ENCODE measurements at regions not wholly inside any gene's neighbourhood (a gene's known extent, or its start where the extent isn't known, plus 50 kb on each side); places are given as distances from the start of the nearest gene placed in this dataset.

DNA sequence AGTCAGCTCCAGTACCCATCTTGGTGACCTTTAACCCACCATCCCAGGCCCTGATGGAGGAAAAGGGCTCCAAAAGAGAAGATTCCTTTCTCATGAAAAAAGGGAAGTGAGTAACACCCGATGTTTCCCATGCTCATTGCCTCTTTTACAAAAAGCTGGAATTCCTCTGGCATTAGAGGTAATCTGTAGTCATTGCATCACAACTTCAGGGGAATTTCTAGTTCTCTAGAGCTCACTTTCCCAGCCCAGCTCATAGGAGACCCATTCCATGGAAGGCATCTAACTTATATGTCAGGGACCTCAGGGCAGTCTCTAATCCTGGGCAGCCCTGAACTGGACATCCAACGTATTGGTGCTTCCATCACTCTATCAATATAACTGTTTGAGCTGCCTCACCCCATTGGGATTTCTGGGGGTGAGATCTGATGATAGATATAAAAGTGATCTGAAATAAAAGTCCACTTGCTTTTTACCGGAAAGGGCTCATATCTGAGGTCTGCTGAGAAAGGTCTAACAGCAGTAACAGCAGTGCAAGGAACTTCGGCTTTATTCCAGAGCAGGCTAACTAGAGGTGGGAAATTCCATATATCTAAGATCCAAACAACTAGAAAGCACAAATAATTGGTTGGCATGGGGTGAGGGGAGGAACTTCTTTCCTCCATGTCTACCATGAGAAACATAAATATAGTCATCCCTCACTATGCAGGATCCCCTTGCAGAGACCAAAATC lies 106.1 kb downstream of the ETAA1 start:
- Histone ChIP-seq H3K4me3 (ENCODE audit: low read depth, low read length) (no peak overlapping the region), H3K27me3 (ENCODE audit: control insufficient read depth, insufficient read depth, low read length) (no peaks in the 10 kb centered on the region), H3K36me3 (ENCODE audit: control insufficient read depth, insufficient read depth, low read length) (no peaks in the 10 kb centered on the region)
- TF ChIP-seq, protein P1, sequence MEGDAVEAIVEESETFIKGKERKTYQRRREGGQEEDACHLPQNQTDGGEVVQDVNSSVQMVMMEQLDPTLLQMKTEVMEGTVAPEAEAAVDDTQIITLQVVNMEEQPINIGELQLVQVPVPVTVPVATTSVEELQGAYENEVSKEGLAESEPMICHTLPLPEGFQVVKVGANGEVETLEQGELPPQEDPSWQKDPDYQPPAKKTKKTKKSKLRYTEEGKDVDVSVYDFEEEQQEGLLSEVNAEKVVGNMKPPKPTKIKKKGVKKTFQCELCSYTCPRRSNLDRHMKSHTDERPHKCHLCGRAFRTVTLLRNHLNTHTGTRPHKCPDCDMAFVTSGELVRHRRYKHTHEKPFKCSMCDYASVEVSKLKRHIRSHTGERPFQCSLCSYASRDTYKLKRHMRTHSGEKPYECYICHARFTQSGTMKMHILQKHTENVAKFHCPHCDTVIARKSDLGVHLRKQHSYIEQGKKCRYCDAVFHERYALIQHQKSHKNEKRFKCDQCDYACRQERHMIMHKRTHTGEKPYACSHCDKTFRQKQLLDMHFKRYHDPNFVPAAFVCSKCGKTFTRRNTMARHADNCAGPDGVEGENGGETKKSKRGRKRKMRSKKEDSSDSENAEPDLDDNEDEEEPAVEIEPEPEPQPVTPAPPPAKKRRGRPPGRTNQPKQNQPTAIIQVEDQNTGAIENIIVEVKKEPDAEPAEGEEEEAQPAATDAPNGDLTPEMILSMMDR (IDR thresholded peaks at IDR 0.05; ENCODE audit: insufficient read depth, low read length, poor library complexity, severe bottlenecking), result no peak
- DNase-seq (ENCODE audit: low read depth), result peak; percentile 61

DNA sequence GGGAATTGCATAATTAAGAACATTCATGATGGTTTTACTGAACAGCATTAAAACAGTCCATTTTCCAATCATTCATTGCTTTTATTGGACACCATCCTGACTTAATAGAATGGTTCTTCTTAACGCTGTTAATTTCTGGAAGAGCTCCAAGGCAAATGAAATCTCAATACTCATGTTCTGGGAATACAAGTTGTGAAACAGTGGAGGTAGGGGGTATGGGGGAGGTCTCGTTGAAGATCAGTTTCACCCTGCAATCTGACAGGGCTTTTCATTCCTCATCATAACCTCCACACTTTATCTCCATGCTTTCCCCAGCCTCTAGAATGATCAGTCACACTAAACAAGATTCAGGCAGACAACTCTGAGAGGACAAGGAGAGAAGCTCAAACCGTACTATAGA lies 113.6 kb downstream of the ETAA1 start:
- TF ChIP-seq, protein P1 (IDR thresholded peaks at IDR 0.05; ENCODE audit: insufficient read depth, low read length, poor library complexity, severe bottlenecking), result no peak
- no peaks in the 10 kb centered on the region for H3K27me3 ChIP-seq (ENCODE audit: control insufficient read depth, insufficient read depth, low read length)
- DNase-seq (ENCODE audit: low read depth), result no peak

DNA sequence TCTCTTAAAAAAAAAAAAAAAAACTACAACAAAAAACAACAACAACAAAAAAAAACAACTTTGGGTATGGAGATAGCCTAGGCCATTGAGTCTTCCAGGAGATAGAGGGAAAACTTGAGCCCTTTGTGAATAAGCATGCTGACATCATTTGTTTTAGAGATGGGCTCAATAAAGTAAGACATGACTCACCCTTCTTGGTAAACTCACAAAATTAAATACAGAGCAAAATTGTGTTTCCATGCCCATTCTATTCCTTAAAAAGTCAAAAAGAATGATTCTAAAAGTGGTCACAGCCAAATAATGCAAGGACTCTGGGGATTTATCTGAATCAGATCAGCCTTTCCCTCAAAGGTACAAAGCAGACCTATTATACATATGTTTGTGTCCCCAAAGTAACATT lies 117.4 kb downstream of the ETAA1 start:
- Histone ChIP-seq H3K36me3 (ENCODE audit: control insufficient read depth, insufficient read depth, low read length) (no peaks in the 10 kb centered on the region), H3K27me3 (ENCODE audit: control insufficient read depth, insufficient read depth, low read length) (no peaks in the 10 kb centered on the region), H3K4me3 (ENCODE audit: low read depth, low read length) (no peak overlapping the region)
- peak; percentile 14 for DNase-seq (ENCODE audit: low read depth)
- TF ChIP-seq, protein P1 (IDR thresholded peaks at IDR 0.05; ENCODE audit: insufficient read depth, low read length, poor library complexity, severe bottlenecking), result no peak

More for the DNA sequence above, 113.6 kb downstream of the ETAA1 start:
- H3K36me3 ChIP-seq (ENCODE audit: control insufficient read depth, insufficient read depth, low read length), result no peaks in the 10 kb centered on the region
- no peak overlapping the region for H3K4me3 ChIP-seq (ENCODE audit: low read depth, low read length)

DNA sequence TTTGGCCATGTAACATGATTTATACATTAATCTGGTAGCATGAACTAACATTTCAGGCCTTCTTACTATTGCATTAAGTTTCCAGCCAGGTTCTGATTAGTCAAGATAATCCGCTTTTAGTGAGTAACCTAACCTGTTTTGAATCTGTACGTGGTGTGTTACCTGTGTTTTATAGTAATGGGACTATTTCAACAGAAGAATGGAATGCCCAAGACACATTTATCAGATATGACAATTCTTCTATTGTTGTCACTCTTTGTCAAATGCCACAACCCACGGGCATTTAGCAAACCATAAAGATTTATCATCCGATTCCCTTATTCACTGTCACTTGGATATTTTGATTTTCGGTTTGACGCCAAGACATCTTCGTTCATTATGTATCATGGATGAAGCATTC lies 117.9 kb downstream of the ETAA1 start:
- H3K36me3 ChIP-seq (ENCODE audit: control insufficient read depth, insufficient read depth, low read length), result no peaks in the 10 kb centered on the region
- TF ChIP-seq, protein P1 (IDR thresholded peaks at IDR 0.05; ENCODE audit: insufficient read depth, low read length, poor library complexity, severe bottlenecking), result no peak
- no peak overlapping the region for H3K4me3 ChIP-seq (ENCODE audit: low read depth, low read length)
- H3K27me3 ChIP-seq (ENCODE audit: control insufficient read depth, insufficient read depth, low read length), result no peaks in the 10 kb centered on the region
- DNase-seq (ENCODE audit: low read depth), result no peak

DNA sequence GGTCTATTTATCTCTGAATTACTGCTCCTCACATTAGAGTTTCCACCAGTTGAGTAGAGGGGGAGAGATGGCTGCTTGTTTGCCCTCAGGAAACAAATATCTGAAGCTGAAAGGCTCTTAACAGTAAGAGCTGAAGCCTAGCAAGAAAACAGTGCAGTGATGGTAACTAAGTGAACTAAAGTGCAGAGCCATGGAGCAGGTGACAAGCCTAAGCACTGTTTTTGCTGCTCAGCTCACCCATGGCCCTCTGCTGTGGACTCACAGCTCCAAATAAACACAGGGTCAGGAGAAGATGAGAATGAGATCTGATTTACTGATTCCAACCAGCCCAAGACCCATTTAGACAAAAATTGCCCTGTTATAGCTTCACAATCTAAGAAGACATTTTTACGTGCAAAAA lies 118.4 kb downstream of the ETAA1 start:
- DNase-seq (ENCODE audit: low read depth), result no peak
- TF ChIP-seq, protein P1 (IDR thresholded peaks at IDR 0.05; ENCODE audit: insufficient read depth, low read length, poor library complexity, severe bottlenecking), result no peak
- Histone ChIP-seq H3K4me3 (ENCODE audit: low read depth, low read length) (no peak overlapping the region), H3K36me3 (ENCODE audit: control insufficient read depth, insufficient read depth, low read length) (no peaks in the 10 kb centered on the region), H3K27me3 (ENCODE audit: control insufficient read depth, insufficient read depth, low read length) (no peaks in the 10 kb centered on the region)

DNA sequence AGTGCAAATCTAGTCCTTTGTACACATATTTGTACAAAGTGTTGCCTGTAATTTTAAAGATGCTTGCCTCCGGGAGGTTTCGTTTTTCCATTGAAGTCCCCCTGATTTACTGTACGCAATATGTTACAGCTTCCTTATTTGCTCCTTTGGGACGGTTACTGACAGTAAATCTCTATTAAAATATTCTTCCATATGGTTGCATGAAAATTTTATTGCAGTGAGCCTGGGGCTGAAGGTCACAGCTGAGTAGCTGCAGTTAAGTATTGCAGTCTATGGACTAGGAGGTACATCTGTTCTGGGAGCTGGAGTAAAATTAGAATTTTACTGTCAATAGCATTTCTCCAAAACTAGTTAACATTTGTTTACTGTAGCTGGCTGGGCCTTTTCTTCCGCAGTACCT lies 119.2 kb downstream of the ETAA1 start:
- DNase-seq (ENCODE audit: low read depth), result no peak
- no peak overlapping the region for H3K4me3 ChIP-seq (ENCODE audit: low read depth, low read length)
- no peaks in the 10 kb centered on the region for H3K27me3 ChIP-seq (ENCODE audit: control insufficient read depth, insufficient read depth, low read length)
- TF ChIP-seq, protein P1 (IDR thresholded peaks at IDR 0.05; ENCODE audit: insufficient read depth, low read length, poor library complexity, severe bottlenecking), result no peak
- H3K36me3 ChIP-seq (ENCODE audit: control insufficient read depth, insufficient read depth, low read length), result no peaks in the 10 kb centered on the region
